ENCODE measurements at regions not wholly inside any gene's neighbourhood (a gene's known extent, or its start where the extent isn't known, plus 50 kb on each side); places are given as distances from the start of the nearest gene placed in this dataset.

DNA sequence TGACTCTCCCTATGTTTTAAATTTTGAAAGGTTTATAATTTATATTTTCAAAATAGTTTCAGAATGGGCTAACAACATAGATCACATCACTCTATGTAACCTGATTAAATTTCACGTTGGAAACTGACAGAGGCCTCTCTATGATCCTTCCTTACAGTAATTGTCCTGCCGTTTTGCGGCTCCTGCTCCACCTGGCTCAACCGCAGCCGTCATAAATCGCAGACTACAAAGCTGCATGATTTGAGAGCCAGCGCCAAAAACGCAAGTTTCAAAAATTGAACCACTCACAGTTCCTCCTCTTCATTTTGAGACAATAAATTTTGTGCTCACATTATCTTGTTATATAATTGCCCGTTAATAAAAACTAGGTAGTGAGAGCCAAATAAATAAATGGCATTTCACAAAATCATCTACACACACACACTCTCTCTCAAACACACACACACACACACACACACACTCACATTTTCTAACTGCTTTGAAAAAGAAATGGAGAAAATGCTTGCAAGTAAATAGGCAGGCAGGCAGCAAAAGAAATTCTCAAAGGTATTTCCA, 263.1 kb upstream of the PSMD7 start:
- Histone ChIP-seq H3K27ac (ENCODE audit: low read depth in 2 of 2, low read length in 1 of 2) (no peak overlapping the region), H4K20me1 (ENCODE audit: insufficient read depth) (no peaks in the 10 kb centered on the region), H2AFZ (ENCODE audit: low read depth) (no peak overlapping the region), H3K27me3 (ENCODE audit: insufficient read depth) (no peaks in the 10 kb centered on the region), H3F3A (replicated peaks; ENCODE audit: insufficient read depth) (no peaks in the 10 kb centered on the region), H3K4me1 (ENCODE audit: control insufficient read depth in 1 of 2, insufficient read depth in 2 of 2, low read depth in 1 of 2, low read length in 1 of 2) (no peaks in the 10 kb centered on the region), H3K9ac (no peak overlapping the region), H3K4me2 (no peak overlapping the region), H3K9me2 (no peaks in the 10 kb centered on the region), H3K36me3 (replicated peaks in 1 of 2; ENCODE audit: control insufficient read depth in 1 of 2, insufficient read depth in 2 of 2, low read length in 1 of 2) (no peaks in the 10 kb centered on the region), H3K9me3 (no peaks in the 10 kb centered on the region), H3K79me2 (ENCODE audit: insufficient read depth) (no peaks in the 10 kb centered on the region), H3K4me3 (ENCODE audit: low read depth in 2 of 2, low read length in 1 of 2) (no peak overlapping the region)
- POLR2A ChIA-PET, result no interaction called here
- WGBS (ENCODE audit: low lambda C conversion rate), result 61% methylated on average over 9 of the region's 9 CpGs
- no peak for TF ChIP-seq RFX5 (IDR thresholded peaks at IDR 0.05; ENCODE audit: low read length)
- no peak for DNase-seq
- CTCF ChIA-PET, result interaction anchor here (0.9 to 4.4 kb wide), 7 partner anchors 9 to 247 kb away, joined by 3 to 40 read pairs (median 31); no protein-coding TSS in a partner anchor

GRCh38 chr16:74031551-74031950, 265.1 kb upstream of the PSMD7 start:
- no peak for DNase-seq
- ChIA-PET CTCF (no interaction called here), POLR2A (no interaction called here)
- WGBS (ENCODE audit: low lambda C conversion rate), result 29% methylated on average over 4 of the region's 4 CpGs
- Histone ChIP-seq H3K79me2 (ENCODE audit: insufficient read depth) (no peaks in the 10 kb centered on the region), H3F3A (replicated peaks; ENCODE audit: insufficient read depth) (no peaks in the 10 kb centered on the region), H4K20me1 (ENCODE audit: insufficient read depth) (no peaks in the 10 kb centered on the region), H2AFZ (ENCODE audit: low read depth) (no peak overlapping the region), H3K4me1 (ENCODE audit: control insufficient read depth in 1 of 2, insufficient read depth in 2 of 2, low read depth in 1 of 2, low read length in 1 of 2) (no peaks in the 10 kb centered on the region), H3K36me3 (replicated peaks in 1 of 2; ENCODE audit: control insufficient read depth in 1 of 2, insufficient read depth in 2 of 2, low read length in 1 of 2) (no peaks in the 10 kb centered on the region), H3K9me3 (no peaks in the 10 kb centered on the region), H3K9me2 (no peaks in the 10 kb centered on the region), H3K4me3 (ENCODE audit: low read depth in 2 of 2, low read length in 1 of 2) (no peak overlapping the region), H3K9ac (no peak overlapping the region), H3K27ac (ENCODE audit: low read depth in 2 of 2, low read length in 1 of 2) (no peak overlapping the region), H3K4me2 (no peak overlapping the region), H3K27me3 (ENCODE audit: insufficient read depth) (no peaks in the 10 kb centered on the region)
- TF ChIP-seq RXRA (IDR thresholded peaks at IDR 0.05; ENCODE audit: borderline replicate concordance, low read depth), result no peak
- TF ChIP-seq YY1 (IDR thresholded peaks at IDR 0.05; ENCODE audit: low read depth), result no peak
- no peak for TF ChIP-seq FOXJ3 (CRISPR knock-in tag; IDR thresholded peaks at IDR 0.05)
- no peak for TF ChIP-seq MXI1 (IDR thresholded peaks at IDR 0.05; ENCODE audit: low read depth, low read length)
- no peak for TF ChIP-seq GABPA (IDR thresholded peaks at IDR 0.05; ENCODE audit: low read depth)
- TF ChIP-seq ZBTB33 (IDR thresholded peaks at IDR 0.05; ENCODE audit: borderline replicate concordance, low read depth), result no peak
- no peak for TF ChIP-seq TEAD4 (IDR thresholded peaks at IDR 0.05; ENCODE audit: borderline replicate concordance, insufficient read depth)
- no peak for TF ChIP-seq IRF3 (IDR thresholded peaks at IDR 0.05; ENCODE audit: low read depth, low read length)
- no peak for TF ChIP-seq REST (IDR thresholded peaks at IDR 0.05; ENCODE audit: low read depth, low read length)
- no peak for TF ChIP-seq RCOR1 (IDR thresholded peaks at IDR 0.05; ENCODE audit: low read length)
- no peak for TF ChIP-seq SMC3 (IDR thresholded peaks at IDR 0.05; ENCODE audit: low read depth, low read length)
- TF ChIP-seq NFIC (IDR thresholded peaks at IDR 0.05; ENCODE audit: borderline replicate concordance), result no peak
- TF ChIP-seq RAD21 (IDR thresholded peaks at IDR 0.05; ENCODE audit: low read length), result no peak
- TF ChIP-seq ELF1 (IDR thresholded peaks at IDR 0.05), result no peak
- TF ChIP-seq JUND (IDR thresholded peaks at IDR 0.05), result no peak
- TF ChIP-seq, protein P1, sequence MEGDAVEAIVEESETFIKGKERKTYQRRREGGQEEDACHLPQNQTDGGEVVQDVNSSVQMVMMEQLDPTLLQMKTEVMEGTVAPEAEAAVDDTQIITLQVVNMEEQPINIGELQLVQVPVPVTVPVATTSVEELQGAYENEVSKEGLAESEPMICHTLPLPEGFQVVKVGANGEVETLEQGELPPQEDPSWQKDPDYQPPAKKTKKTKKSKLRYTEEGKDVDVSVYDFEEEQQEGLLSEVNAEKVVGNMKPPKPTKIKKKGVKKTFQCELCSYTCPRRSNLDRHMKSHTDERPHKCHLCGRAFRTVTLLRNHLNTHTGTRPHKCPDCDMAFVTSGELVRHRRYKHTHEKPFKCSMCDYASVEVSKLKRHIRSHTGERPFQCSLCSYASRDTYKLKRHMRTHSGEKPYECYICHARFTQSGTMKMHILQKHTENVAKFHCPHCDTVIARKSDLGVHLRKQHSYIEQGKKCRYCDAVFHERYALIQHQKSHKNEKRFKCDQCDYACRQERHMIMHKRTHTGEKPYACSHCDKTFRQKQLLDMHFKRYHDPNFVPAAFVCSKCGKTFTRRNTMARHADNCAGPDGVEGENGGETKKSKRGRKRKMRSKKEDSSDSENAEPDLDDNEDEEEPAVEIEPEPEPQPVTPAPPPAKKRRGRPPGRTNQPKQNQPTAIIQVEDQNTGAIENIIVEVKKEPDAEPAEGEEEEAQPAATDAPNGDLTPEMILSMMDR (IDR thresholded peaks at IDR 0.05), result no peak
- TF ChIP-seq USF2 (IDR thresholded peaks at IDR 0.05; ENCODE audit: borderline replicate concordance, low read depth, low read length), result no peak

All from SK-N-SH (cell line).